GM12891 (cell line): ENCODE measurements at regions not wholly inside any gene's neighbourhood (a gene's known extent, or its start where the extent isn't known, plus 50 kb on each side); places are given as distances from the start of the nearest gene placed in this dataset.

Experiments
- DNase-seq: peaks from one replicate; pipeline ENCODE4 v3.0.0; 2011; ENCODE audit warnings: low spot score; ENCODE audit not compliant: insufficient read length
- FAIRE-seq: peaks from 2 replicates; lab custom pipeline; 2011; peaks lifted over from hg19 to GRCh38; lab: Jason Lieb, UNC
- PAX5 ChIP-seq: IDR thresholded peaks from 2 replicates; pipeline ENCODE4 v1.6.1; 2011; ENCODE audit warnings: low read length, moderate library complexity, mild to moderate bottlenecking; ENCODE audit not compliant: insufficient read depth, severe bottlenecking
- POLR2A ChIP-seq: IDR thresholded peaks from 2 replicates; pipeline ENCODE4 v1.6.1; 2011; ENCODE audit warnings: low read depth, low read length, control low read depth
- POLR2AphosphoS5 ChIP-seq: IDR thresholded peaks from 2 replicates; pipeline ENCODE4 v1.6.1; 2011; ENCODE audit warnings: low read depth, low read length, control low read depth
- POU2F2 ChIP-seq: IDR thresholded peaks from 2 replicates; pipeline ENCODE4 v1.6.1; 2011; ENCODE audit warnings: low read depth, mild to moderate bottlenecking, control low read depth, low read length, moderate library complexity
- SPI1 ChIP-seq: IDR thresholded peaks from 2 replicates; pipeline ENCODE4 v1.6.1; 2011; ENCODE audit warnings: low read depth, low read length, control low read depth
- TAF1 ChIP-seq: IDR thresholded peaks from 2 replicates; pipeline ENCODE4 v1.6.1; 2011; ENCODE audit warnings: low read depth, low read length, control low read depth

- TF ChIP-seq SPI1 = no peak
- DNase-seq = no peak
- FAIRE-seq = no peak
Measured at GRCh38 chr4:181312066-181312465, 931.1 kb upstream of the TENM3 start.

GRCh38 chr4:181319629-181320028 is 923.6 kb upstream of the TENM3 start:
- no peak for FAIRE-seq
- no peak for DNase-seq
- TF ChIP-seq POU2F2 = no peak
- no peak for TF ChIP-seq TAF1
- TF ChIP-seq SPI1 = no peak
- no peak for TF ChIP-seq POLR2A
- TF ChIP-seq PAX5 = no peak
- TF ChIP-seq POLR2AphosphoS5 = no peak

- FAIRE-seq = no peak
- DNase-seq = no peak
- peak; percentile 74 for TF ChIP-seq SPI1
- no peak for TF ChIP-seq POU2F2
Measured at GRCh38 chr4:181323061-181323460, 920.1 kb upstream of the TENM3 start.

- FAIRE-seq = no peak
- no peak for TF ChIP-seq PAX5
- TF ChIP-seq TAF1 = no peak
- no peak for TF ChIP-seq SPI1
- TF ChIP-seq POLR2A = no peak
- TF ChIP-seq POU2F2 = no peak
- TF ChIP-seq POLR2AphosphoS5 = no peak
- DNase-seq = no peak
Measured at GRCh38 chr4:181330654-181331201, 912.5 kb upstream of the TENM3 start.

DNA sequence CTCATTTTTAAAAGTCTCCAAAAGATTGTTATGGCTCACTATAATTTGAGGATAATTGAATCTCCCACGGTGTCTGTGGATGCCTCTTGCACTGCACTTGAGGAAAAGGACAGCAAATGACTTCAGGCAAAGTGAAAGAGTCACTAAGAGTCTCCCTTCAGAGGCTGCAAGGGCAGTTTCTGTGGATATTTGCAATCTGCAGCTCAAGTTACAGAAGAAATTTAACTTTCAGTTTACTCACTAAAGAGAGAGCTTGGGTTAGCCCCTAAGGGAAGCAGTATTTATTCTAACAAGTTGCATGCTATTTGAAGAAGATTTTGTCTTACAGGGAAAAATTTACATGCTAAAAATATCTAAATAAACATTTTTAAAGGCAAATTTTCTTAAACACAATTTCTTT is 912.0 kb upstream of the TENM3 start:
- no peak for DNase-seq
- TF ChIP-seq POLR2A = no peak
- no peak for TF ChIP-seq POLR2AphosphoS5
- no peak for TF ChIP-seq SPI1
- no peak for TF ChIP-seq TAF1
- TF ChIP-seq POU2F2 = no peak
- no peak for TF ChIP-seq PAX5
- FAIRE-seq = no peak

DNA sequence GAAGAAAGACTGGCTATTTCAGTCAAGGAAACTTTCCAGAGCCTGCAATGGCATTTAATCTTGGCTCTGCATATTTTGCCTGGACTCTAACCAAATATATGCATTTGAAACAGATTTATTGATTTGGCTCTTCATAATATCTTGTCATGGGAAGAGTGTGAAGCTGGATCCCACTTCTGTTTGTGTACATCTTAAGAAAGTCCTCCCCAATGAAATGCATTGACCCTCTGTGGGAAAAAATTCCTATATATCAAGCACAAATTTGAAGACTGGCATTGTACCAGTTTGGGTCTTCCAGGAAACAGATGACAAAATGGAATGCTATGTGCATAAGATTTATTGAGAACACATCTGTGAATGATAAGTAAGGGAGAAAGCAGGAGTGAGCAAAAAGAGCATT is 897.3 kb upstream of the TENM3 start:
- FAIRE-seq = no peak
- TF ChIP-seq SPI1 (no peak), POLR2A (no peak), POLR2AphosphoS5 (no peak), POU2F2 (no peak), PAX5 (no peak), TAF1 (no peak)
- DNase-seq = no peak

GRCh38 chr4:181350615-181351415 is 892.4 kb upstream of the TENM3 start:
- FAIRE-seq = no peak
- no peak for DNase-seq
- TF ChIP-seq TAF1 (no peak), PAX5 (no peak), POU2F2 (no peak), POLR2AphosphoS5 (no peak), SPI1 (no peak), POLR2A (no peak)

GRCh38 chr4:181364504-181364903 is 878.7 kb upstream of the TENM3 start:
- FAIRE-seq (no peak), DNase-seq (no peak)
- TF ChIP-seq SPI1 = no peak
- TF ChIP-seq PAX5 = no peak
- TF ChIP-seq TAF1 = no peak
- no peak for TF ChIP-seq POU2F2
- TF ChIP-seq POLR2A = no peak
- no peak for TF ChIP-seq POLR2AphosphoS5

DNA sequence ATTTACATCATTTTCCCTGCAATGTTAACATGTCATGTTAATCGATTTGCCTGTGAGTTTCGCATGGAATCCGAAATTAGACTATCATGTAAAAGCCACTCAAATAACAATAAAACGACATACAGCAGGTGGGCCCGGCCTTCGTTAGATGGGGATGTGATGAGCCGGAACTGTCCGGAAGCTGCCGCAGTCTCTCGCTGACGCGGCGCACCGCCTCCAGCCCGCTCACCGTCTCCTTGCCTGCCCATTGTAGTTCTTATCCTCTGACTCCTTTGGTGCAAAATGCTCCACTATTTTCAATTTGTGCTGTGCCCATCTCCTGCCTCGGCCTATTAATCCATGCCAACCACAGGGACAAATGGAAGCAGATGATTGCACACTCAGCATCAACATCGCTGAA is 877.5 kb upstream of the TENM3 start:
- FAIRE-seq = no peak
- TF ChIP-seq SPI1 = no peak
- TF ChIP-seq PAX5 = no peak
- no peak for TF ChIP-seq POU2F2
- no peak for TF ChIP-seq POLR2A
- TF ChIP-seq TAF1 = no peak
- TF ChIP-seq POLR2AphosphoS5 = no peak
- no peak for DNase-seq

DNA sequence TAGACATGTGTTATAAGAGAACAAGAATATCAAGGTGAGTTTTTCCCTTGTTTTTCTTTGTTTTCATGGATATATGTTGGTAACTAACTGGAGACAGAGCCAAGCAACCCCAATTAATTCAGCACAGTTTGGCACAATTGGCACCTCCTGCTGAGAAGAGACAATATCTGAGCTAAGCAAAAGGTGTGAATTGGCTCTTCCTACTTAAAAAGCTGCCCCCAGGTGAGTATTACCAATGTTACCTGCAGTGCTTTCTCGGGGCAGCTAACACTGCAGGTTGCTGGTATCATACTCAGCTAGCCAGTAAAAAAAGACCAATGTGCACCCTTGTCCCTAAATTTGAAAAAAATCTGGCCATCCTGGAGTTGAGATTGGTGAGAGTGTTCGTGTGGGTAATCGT is 871.2 kb upstream of the TENM3 start:
- DNase-seq (no peak), FAIRE-seq (no peak)
- TF ChIP-seq POLR2AphosphoS5 = no peak
- no peak for TF ChIP-seq SPI1
- TF ChIP-seq POU2F2 = no peak
- TF ChIP-seq PAX5 = no peak
- TF ChIP-seq POLR2A = no peak
- no peak for TF ChIP-seq TAF1
